Natural killer cell treated with Interleukin-12 subunit alpha and Interleukin-12 subunit beta and Interleukin-15 and Interleukin-18, amount 100 ng/mL, for 72 hours (primary cell): ENCODE measurements at regions not wholly inside any gene's neighbourhood (a gene's known extent, or its start where the extent isn't known, plus 50 kb on each side); places are given as distances from the start of the nearest gene placed in this dataset.

Source experiments
- ATAC-seq, 2 donors: fragments of 150-1000 bp; cut with Tn5 transposase in 1 of 2; sonication (Bioruptor Pico), chemical (Tn5 transposase) in 1 of 2; 2 replicates each; pipeline ENCODE4 v1.10.0; 2021
- DNase-seq: peaks from one replicate; pipeline ENCODE4 v3.0.0; 2022; ENCODE audit warnings: low spot score
- H3K27ac Mint-ChIP-seq, 2 donors: 1 replicate in 1 of 2; 2 replicates in 1 of 2; pipeline ENCODE4 v1.8.0; 2022; ENCODE audit warnings: mixed read lengths in 2 of 2, mild to moderate bottlenecking in 1 of 2, moderate library complexity in 1 of 2
- H3K27me3 Mint-ChIP-seq, 2 donors: 1 replicate in 1 of 2; 2 replicates in 1 of 2; pipeline ENCODE4 v1.8.0; 2022; ENCODE audit warnings: mixed read lengths in 2 of 2
- H3K36me3 Mint-ChIP-seq: one replicate; pipeline ENCODE4 v1.8.0; 2022; ENCODE audit warnings: mixed read lengths
- H3K4me1 Mint-ChIP-seq, 2 donors: 1 replicate in 1 of 2; 2 replicates in 1 of 2; pipeline ENCODE4 v1.8.0; 2022; ENCODE audit warnings: low read depth in 2 of 2, mixed read lengths in 2 of 2, mild to moderate bottlenecking in 1 of 2
- H3K4me3 Mint-ChIP-seq: one replicate; pipeline ENCODE4 v1.8.0; 2022; ENCODE audit warnings: mixed read lengths
- H3K9me3 Mint-ChIP-seq: 2 replicates; pipeline ENCODE4 v1.8.0; 2022; ENCODE audit warnings: mixed read lengths

DNA sequence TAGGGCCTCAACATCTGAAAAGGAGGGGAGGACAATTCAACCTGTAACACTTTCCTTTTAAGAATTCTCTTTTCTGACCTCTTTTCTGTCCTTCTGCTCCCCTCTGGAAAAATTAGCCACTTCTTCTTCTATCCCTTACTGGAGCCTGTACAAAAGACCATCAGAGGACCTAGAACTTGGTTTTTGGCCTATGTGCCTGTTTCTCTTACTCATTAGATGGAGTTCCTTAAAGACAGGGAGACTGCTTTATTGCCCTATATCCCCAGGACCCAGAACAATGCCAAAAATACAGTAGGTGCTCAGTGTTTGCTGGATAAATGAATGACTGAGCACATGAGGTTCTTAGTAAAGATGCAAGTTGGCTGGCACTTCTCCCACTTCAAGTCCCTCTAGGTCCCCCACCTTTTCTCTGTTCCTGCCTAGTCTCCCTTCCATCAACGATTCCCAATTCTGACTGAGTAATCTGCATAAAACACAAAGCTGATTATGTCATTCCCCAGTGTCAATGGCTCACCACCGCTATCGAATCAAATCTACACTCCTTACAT is 114.2 kb downstream of the DDX1 start:
- H3K27me3 Mint-ChIP-seq = peaks cover 0 to 10% of the 10 kb centered on the region in 2 donors
- no peak for ATAC-seq
- no peaks in the 10 kb centered on the region for H3K36me3 Mint-ChIP-seq
- no peak overlapping the region for H3K4me3 Mint-ChIP-seq
- no peaks in the 10 kb centered on the region for H3K9me3 Mint-ChIP-seq
- H3K27ac Mint-ChIP-seq = no peak overlapping the region
- no peak for DNase-seq
- no peaks in the 10 kb centered on the region for H3K4me1 Mint-ChIP-seq

DNA sequence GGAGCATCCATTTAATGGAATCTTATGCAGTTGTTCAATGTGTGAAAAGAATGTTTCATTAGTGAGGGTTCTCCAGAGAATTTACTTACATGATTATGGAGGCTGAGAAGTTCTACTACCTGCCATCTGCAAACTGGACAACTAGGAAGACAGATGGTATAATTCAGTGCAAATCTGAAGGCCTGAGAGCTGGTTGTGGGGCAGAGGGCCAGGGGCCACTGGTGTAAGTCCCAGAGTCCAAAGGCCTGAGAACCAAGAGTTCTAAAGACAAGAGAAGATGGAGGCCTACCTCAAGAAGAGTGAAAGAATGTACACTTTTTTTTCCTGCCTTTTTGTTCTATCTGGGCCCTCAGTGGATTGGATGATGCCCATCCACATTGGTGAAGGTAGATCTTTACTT is 114.8 kb downstream of the DDX1 start:
- no peak overlapping the region for H3K27ac Mint-ChIP-seq
- ATAC-seq (no peak), DNase-seq (no peak)
- H3K4me3 Mint-ChIP-seq = no peak overlapping the region
- no peaks in the 10 kb centered on the region for H3K9me3 Mint-ChIP-seq
- H3K27me3 Mint-ChIP-seq = peaks cover 0 to 10% of the 10 kb centered on the region in 2 donors
- no peaks in the 10 kb centered on the region for H3K4me1 Mint-ChIP-seq
- H3K36me3 Mint-ChIP-seq = no peaks in the 10 kb centered on the region

DNA sequence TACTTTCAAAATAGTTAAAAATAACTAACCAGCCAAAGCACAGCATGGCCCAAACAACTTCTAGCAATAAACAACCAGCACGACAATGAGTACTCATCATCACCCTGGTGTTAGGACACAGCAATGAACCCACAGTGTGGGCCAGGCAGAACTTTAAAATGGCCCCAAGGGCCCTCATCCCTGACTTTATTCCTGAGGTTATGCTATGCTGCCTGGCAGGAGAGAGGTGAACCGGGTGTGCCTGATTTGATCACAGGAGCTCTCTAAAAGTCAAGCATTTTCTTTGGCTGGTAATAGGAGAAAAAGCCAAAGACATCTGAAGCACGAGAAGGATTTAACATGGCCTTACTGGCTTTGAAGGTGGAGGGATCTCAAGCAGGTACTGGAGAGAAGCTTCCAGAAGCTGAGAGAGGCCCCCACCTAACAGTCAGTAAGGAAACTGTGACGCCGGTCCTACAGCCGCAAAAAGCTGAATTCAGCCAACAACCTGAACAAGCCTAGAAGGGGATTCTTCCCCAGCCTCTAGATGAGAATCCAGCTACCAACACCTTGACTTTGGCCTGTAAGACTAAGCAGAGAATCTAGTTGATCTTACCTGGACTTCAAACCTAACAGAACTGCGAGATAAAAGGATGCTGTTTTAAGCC is 115.4 kb downstream of the DDX1 start:
- DNase-seq = no peak
- no peaks in the 10 kb centered on the region for H3K36me3 Mint-ChIP-seq
- no peak overlapping the region for H3K27ac Mint-ChIP-seq
- no peak for ATAC-seq
- no peaks in the 10 kb centered on the region for H3K4me1 Mint-ChIP-seq
- H3K4me3 Mint-ChIP-seq = no peak overlapping the region
- peaks cover 0 to 10% of the 10 kb centered on the region in 2 donors for H3K27me3 Mint-ChIP-seq
- H3K9me3 Mint-ChIP-seq = no peaks in the 10 kb centered on the region

DNA sequence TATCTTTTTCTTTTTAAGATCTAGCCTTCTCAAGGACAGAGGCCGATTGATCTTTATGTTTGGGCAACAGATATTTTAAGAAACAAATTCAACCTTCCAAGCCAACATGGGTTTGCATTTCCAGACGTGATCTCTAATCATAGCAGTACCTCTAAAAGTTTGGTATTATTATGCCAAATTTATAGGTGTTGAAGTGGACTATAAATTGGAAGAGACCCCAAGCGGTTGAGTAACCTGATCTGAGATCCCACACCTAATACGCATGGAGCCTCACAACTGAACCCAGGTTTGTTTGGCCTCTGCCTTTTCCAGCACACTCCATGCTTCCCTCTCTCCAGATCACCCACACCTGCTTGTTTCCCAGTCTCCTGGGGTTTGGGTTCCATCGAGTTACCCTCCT is 116.5 kb downstream of the DDX1 start:
- Mint-ChIP-seq H3K27me3 (peaks cover 0 to 10% of the 10 kb centered on the region in 2 donors), H3K9me3 (no peaks in the 10 kb centered on the region), H3K4me1 (no peaks in the 10 kb centered on the region), H3K27ac (no peak overlapping the region), H3K4me3 (no peak overlapping the region), H3K36me3 (no peaks in the 10 kb centered on the region)
- DNase-seq (no peak), ATAC-seq (no peak)

DNA sequence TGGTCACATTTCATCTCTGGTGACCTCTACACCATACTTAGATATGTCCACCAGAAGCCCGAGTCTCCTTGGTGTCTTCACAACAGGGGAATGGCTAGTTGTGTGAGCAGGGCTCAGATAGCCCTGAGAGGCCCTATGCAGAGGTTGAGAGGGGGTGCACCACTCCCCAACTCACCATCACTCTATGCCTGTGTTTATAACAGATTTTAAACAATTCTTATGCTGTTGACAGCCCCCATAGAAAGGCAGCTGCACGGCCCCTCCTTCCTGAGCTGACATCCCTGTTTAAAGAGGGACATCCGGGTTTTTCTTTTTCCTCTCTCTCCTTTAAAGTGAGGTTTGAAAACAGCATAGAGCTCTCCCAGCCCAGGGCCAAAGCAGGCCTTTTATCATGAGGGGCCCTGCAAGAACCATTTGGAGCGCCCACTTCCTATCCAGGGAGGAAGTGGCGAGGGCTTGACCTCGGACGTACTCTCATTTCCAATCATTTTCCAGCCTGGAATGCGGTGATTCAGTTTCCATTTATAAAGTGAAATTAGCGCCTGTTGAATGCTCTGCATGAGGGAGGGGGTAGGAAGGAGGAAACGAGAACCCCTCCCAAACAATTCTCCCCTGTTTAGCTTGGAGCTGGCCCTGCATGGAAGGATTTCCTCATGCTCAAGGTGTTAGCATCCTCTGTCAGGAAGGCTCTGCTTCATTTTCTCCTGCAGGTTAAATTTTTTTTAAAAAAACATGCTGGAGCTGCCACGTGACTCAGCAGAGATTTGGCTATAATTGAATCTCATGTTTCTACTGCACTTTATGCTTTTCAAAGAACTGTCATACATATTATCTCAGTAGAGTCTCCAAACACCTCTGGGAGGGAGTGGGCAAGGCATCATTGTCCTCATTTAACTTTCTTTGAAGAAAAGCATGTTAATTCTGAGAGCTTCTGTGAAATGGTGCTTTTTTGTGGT is 117.5 kb downstream of the DDX1 start:
- H3K9me3 Mint-ChIP-seq = no peaks in the 10 kb centered on the region
- H3K4me1 Mint-ChIP-seq = no peaks in the 10 kb centered on the region
- no peak overlapping the region for H3K27ac Mint-ChIP-seq

DNA sequence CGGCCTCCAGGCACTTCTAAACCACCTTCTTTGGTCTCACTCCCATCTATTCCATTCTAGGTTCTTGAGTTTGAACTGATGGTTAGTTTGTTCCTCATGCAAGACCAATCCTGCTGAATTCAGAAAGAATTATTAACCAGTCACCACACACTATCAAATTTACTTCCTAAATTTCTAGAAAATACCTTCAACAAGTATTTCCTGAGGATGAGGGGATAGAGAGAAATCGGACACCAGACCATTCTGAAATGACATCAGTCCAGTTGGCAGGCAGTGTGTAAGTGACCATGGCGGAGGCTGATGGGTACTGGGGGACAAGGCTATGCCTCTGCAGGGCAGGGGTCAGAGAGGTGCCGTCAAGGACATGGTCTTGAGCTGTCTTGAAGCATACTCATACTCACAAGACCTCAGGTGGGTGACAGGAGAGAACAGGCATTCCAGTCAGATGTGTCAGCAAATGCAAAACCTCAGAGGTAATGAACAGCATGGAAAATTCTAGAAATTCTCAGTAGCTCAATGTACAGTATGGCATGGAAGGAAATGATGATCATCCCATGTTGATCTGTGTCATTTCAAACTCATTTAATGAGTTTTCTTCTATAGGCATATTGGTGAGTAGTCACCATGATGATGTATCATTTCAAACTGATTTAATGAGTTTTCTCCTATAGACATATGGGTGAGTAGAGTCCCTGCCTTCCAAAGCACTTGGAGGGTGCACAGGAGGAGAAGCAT is 119.6 kb downstream of the DDX1 start:
- no peaks in the 10 kb centered on the region for H3K9me3 Mint-ChIP-seq
- DNase-seq (no peak), ATAC-seq (no peak)
- no peak overlapping the region for H3K4me3 Mint-ChIP-seq
- H3K27me3 Mint-ChIP-seq = peaks cover 0 to 10% of the 10 kb centered on the region in 2 donors
- H3K36me3 Mint-ChIP-seq = no peaks in the 10 kb centered on the region
- no peaks in the 10 kb centered on the region for H3K4me1 Mint-ChIP-seq
- H3K27ac Mint-ChIP-seq = no peak overlapping the region

More for the DNA sequence above, 117.5 kb downstream of the DDX1 start:
- no peak for DNase-seq
- Mint-ChIP-seq H3K36me3 (no peaks in the 10 kb centered on the region), H3K4me3 (no peak overlapping the region), H3K27me3 (peaks cover 0 to 10% of the 10 kb centered on the region in 2 donors)
- no peak for ATAC-seq

DNA sequence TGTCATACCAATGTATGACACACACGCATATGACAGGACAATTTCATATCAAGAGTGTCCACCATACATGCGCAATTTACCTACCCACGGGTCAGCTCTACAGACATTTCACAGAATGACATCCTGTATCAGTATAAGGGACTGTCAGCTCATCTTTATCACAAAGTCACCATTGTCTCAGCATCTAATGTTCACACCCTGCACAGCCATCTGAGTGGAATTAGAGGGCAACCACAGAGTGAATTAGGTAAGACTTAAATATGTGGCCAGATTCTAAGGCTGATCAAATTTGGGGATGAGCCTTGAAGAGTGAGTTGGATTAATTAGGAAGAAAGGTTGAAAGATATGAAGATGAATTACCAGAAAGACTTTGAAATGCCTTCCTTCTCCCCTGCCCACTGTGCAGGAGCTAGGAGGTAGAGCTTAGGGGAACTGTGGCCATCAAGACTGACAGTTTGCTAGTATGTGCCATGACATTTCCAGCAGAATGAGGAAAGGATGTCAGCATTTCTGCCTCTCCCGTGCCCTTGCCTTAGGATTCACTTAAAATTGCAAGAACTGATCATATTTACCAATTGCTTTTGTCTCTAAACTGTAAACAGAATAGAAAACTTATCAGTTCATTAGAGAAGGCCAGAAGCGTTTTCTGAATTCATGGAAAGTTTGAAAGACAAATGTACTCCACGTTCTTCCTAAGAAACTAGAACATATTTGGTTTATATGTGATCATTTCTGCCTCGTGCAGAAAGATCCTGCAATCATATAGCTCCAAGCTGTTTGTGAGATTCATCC is 121.1 kb downstream of the DDX1 start:
- ATAC-seq = no peak
- Mint-ChIP-seq H3K9me3 (no peaks in the 10 kb centered on the region), H3K27ac (no peak overlapping the region), H3K4me3 (no peak overlapping the region), H3K36me3 (no peaks in the 10 kb centered on the region), H3K27me3 (peaks cover 0 to 10% of the 10 kb centered on the region in 2 donors), H3K4me1 (no peaks in the 10 kb centered on the region)
- DNase-seq = no peak

DNA sequence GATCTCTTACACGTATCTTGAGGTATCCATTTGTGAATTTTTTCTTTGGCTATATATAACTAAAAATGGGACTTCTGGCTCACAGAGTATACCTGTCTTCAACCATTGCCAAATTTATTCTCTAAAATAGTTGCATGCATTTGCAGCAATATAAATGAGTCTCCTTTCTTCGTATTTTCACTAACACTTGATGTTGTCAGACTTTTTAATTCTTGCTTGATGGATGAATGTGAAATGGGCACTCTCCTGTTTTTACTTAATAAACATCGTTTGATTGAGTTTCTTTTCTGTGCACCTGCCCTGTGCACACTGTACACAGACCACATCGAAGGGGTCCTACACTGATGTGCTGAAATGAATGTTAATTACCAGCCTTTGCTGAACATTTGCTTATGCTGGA is 121.8 kb downstream of the DDX1 start:
- Mint-ChIP-seq H3K36me3 (no peaks in the 10 kb centered on the region), H3K4me3 (no peak overlapping the region), H3K27me3 (peaks cover 0 to 10% of the 10 kb centered on the region in 2 donors), H3K9me3 (no peaks in the 10 kb centered on the region), H3K4me1 (no peaks in the 10 kb centered on the region), H3K27ac (no peak overlapping the region)
- ATAC-seq (no peak), DNase-seq (no peak)

DNA sequence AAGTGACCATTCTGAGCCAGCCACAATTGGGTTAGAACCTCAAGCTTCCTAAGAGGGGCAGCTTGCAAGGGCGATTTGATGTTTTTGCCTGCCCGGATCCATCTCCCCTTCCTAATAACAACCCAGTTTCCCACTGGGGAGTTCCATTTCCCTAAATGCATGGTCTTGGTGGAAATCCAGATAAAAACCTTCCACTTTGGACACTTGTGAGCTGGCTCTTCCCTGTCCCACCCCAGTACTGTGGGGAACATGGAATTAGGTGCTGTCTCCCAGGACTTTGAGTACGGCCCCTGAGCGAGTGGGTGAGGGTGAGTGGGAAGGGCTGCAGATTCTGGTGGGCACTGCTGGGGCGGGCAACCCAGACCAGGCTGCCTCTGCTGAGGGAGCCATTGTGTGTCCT is 122.3 kb downstream of the DDX1 start:
- H3K36me3 Mint-ChIP-seq = no peaks in the 10 kb centered on the region
- H3K27ac Mint-ChIP-seq = no peak overlapping the region
- no peak overlapping the region for H3K4me3 Mint-ChIP-seq
- ATAC-seq (peak in 1 of 2 donors; percentile 44), DNase-seq (no peak)
- H3K4me1 Mint-ChIP-seq = no peaks in the 10 kb centered on the region
- peaks cover 0 to 10% of the 10 kb centered on the region in 2 donors for H3K27me3 Mint-ChIP-seq
- no peaks in the 10 kb centered on the region for H3K9me3 Mint-ChIP-seq

DNA sequence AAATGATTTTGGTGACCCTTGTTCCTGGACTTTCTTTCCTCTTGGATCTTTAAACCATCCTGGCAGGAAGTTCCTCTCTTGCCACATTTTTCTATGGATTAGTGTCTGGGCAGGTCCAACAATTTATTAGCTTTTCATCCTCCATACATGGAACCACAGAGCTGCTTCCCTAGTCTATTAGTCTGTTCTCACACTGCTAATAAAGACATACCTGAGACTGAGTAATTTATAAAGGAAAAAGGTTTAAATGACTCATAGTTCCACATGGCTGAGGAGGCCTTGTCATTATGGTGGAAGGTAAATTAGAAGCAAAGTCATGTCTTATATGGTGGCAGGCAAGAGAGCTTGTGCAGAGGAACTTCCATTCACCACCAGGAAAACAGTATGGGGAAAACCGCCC is 122.9 kb downstream of the DDX1 start:
- Mint-ChIP-seq H3K9me3 (no peaks in the 10 kb centered on the region), H3K4me3 (no peak overlapping the region), H3K4me1 (no peaks in the 10 kb centered on the region), H3K27me3 (peaks cover 0 to 6% of the 10 kb centered on the region in 2 donors), H3K27ac (no peak overlapping the region), H3K36me3 (no peaks in the 10 kb centered on the region)
- DNase-seq (no peak), ATAC-seq (no peak)

DNA sequence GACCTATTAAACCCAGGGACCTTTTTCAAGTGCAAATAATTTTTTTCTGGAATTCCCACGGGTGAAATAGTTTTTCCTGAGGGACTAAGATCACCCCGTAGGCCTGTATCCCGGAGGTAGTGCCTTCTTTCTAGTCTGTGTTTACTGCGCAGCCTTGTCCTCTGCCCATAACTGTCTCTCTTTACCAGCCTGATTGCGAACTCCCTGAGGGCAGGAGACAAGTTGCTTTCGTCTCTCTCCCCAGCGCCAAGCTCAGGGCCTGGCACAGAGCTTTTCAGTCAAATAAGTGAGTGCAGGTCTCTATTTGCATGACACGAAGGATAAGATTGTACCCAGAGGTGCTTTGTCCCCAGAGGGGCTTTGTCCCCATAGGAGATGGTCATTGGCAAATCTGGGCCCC is 123.9 kb downstream of the DDX1 start:
- no peaks in the 10 kb centered on the region for H3K27me3 Mint-ChIP-seq
- H3K4me3 Mint-ChIP-seq = no peak overlapping the region
- no peak overlapping the region for H3K27ac Mint-ChIP-seq
- no peak for ATAC-seq
- H3K9me3 Mint-ChIP-seq = no peaks in the 10 kb centered on the region
- H3K4me1 Mint-ChIP-seq = no peaks in the 10 kb centered on the region
- no peaks in the 10 kb centered on the region for H3K36me3 Mint-ChIP-seq
- no peak for DNase-seq

DNA sequence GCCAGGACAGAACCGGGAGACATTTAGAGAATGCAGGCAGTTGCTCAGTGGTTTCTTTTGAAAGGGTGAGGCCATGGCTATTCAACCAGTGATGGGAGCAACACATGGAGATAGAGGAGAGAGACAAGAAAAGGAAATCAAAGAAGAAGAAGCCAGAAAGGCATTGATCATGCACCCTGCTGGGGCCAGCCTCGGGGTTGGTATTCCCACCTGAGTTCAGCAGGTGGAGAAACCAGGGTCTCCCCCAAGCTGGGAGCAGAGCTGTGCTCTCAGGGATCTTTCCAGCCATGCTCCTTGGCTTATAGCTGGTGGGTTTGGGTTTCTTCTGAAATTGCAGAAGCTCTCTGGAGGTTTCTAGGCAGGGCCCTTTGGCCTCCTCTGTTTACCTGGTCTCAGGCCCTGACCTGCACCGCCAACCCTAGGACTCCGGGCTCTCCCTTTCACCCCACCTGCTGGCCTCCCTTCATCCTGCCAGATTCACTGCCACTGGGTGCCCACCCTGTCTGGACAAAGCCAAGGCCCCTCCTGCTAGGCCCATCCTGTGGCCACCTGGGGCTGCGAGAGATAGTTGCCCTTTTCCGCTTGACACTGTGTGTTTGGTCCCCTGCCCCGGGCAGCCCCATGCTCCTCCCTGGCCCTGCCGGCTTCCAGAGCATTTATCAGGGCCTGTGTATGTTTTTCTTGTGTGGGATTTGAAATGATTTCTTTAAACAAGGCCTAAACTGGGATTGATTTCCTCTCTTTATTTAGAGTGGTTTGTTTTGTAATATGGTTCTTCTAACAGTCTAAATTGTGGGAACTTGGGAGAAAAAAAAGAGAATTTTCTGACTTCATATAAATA is 126.7 kb downstream of the DDX1 start:
- DNase-seq (no peak), ATAC-seq (peak in 1 of 2 donors; percentile 43)
- Mint-ChIP-seq H3K4me3 (no peak overlapping the region), H3K27me3 (no peaks in the 10 kb centered on the region), H3K27ac (no peak overlapping the region), H3K4me1 (no peaks in the 10 kb centered on the region), H3K36me3 (no peaks in the 10 kb centered on the region), H3K9me3 (no peaks in the 10 kb centered on the region)
